ENCODE measurements at regions not wholly inside any gene's neighbourhood (a gene's known extent, or its start where the extent isn't known, plus 50 kb on each side); places are given as distances from the start of the nearest gene placed in this dataset.

GRCh38 chr4:60868232-60868960, 331.7 kb upstream of the ADGRL3 start:
- TF ChIP-seq CTCF (IDR thresholded peaks at IDR 0.05) (no peak), POLR2A (IDR thresholded peaks at IDR 0.05) (no peak)

All from tibial nerve (tissue), 3 donors.